PFSK-1 (cell line): ENCODE measurements at regions not wholly inside any gene's neighbourhood (a gene's known extent, or its start where the extent isn't known, plus 50 kb on each side); places are given as distances from the start of the nearest gene placed in this dataset.

Experiments
- POLR2AphosphoS5 ChIP-seq: IDR thresholded peaks from 2 replicates; pipeline ENCODE4 v1.6.1; 2012; ENCODE audit warnings: low read depth, mild to moderate bottlenecking, control low read depth, low read length, moderate library complexity
- SIN3A ChIP-seq: IDR thresholded peaks from 2 replicates; pipeline ENCODE4 v1.6.1; 2012; ENCODE audit warnings: mild to moderate bottlenecking, low read length, moderate library complexity, borderline replicate concordance; ENCODE audit not compliant: insufficient read depth

DNA sequence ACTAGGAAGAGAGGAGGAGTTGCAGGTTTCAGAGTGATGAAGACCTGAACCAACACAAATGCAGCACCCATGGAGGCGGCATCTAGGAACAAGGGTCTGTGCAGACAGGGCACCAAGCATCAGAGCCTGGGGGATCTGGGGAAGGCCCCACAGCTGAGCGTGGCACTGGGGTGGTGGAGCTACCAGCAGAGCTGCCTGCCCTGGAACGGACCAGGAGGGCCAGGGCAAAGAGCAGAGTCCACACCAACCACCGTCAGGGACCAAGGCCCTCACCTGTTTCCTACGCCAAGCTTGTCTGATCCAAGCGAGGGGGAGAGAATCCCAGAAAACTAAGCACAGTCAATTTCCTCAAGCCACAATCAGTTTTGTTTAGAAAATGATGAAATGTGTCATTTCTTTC is 79.0 kb upstream of the SYT6 start:
- TF ChIP-seq SIN3A: no peak
- TF ChIP-seq POLR2AphosphoS5: no peak
